ENCODE measurements at regions not wholly inside any gene's neighbourhood (a gene's known extent, or its start where the extent isn't known, plus 50 kb on each side); places are given as distances from the start of the nearest gene placed in this dataset.

DNA sequence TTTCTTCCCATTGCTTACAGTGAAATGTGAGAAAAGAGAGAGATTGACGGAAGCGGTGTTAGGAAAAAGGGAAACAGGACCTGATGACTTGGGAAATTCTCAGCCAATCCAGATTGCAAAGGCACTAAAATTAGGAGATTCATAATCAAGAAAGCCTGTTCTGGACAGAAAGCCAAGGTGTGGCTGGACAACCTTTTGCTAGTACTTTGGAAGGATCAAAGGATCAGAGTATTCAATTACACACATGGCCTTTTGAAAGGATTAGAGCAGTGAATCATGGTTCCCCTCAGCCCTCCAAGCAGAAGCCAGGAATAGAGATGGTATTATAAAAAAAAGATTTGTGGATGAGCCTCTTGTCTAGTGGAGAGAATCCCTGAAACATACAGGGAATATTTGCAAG, 669.8 kb upstream of the ADAMTS5 start:
- H3K27ac ChIP-seq: no peak overlapping the region
- no peak overlapping the region for H3K4me3 ChIP-seq
- TF ChIP-seq, protein P1, sequence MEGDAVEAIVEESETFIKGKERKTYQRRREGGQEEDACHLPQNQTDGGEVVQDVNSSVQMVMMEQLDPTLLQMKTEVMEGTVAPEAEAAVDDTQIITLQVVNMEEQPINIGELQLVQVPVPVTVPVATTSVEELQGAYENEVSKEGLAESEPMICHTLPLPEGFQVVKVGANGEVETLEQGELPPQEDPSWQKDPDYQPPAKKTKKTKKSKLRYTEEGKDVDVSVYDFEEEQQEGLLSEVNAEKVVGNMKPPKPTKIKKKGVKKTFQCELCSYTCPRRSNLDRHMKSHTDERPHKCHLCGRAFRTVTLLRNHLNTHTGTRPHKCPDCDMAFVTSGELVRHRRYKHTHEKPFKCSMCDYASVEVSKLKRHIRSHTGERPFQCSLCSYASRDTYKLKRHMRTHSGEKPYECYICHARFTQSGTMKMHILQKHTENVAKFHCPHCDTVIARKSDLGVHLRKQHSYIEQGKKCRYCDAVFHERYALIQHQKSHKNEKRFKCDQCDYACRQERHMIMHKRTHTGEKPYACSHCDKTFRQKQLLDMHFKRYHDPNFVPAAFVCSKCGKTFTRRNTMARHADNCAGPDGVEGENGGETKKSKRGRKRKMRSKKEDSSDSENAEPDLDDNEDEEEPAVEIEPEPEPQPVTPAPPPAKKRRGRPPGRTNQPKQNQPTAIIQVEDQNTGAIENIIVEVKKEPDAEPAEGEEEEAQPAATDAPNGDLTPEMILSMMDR (IDR thresholded peaks at IDR 0.05): no peak
- DNase-seq (ENCODE audit: low spot score): no peak

DNA sequence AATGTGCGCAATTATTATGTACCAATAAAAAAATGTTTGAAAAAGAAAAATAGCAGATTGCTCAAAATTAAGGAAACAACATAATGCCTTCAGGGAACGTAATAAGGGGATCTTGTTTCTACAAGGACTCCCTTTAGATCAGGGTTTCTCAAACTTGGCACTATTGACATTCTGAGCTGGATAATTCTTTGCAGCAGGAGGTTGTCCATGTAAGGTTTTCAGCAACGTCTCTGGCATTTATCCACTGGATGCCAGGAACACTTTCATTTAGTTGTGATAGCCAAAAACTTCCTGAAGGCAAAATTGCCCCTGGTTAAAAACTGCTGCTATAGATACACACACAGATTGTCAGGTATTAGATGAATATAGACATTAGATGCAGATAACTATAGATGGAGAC, 666.7 kb upstream of the ADAMTS5 start:
- TF ChIP-seq, protein P1 (IDR thresholded peaks at IDR 0.05): no peak
- Histone ChIP-seq H3K27ac (no peak overlapping the region), H3K4me3 (no peak overlapping the region)

DNA sequence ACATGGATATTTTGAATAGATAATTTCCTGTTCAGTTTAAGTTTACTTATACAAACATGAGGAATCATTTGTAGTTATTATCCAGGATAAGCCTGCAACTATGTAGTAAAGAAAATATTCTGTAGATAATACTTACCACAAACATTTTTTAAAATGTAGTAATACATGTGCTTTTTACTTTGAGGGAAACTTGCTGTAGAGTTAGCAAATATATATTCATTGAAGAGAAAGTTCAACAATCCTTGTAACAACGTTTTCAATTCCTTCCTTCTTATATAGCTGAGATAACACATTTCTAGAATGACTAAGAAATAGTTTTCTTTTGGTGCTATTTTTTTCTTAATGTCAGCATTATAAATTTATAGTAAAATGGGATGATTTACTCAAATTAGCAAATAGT, 664.6 kb upstream of the ADAMTS5 start:
- DNase-seq (ENCODE audit: low spot score): no peak
- Histone ChIP-seq H3K4me3 (no peak overlapping the region), H3K27ac (no peak overlapping the region)
- TF ChIP-seq, protein P1 (IDR thresholded peaks at IDR 0.05): no peak

More for the DNA sequence above, 666.7 kb upstream of the ADAMTS5 start:
- DNase-seq (ENCODE audit: low spot score): no peak

DNA sequence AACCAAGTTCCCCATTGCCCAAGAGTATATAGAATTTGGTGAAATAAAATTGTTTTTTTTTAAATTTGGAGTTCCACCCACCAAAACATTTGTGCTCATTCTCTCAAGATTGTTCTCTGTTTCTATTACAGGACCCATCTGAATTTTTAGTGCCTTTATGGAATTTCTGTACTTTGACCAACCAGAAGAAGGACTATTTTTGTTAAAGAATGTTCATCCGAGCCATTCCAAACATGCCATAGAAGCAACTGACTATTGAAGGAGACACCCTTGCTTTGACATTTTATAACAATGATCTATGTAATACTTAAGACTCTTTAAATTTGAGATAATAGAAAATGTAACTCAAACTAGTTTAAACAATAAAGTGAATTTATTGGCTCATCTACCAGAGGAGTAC, 655.7 kb upstream of the ADAMTS5 start:
- DNase-seq (ENCODE audit: low spot score): no peak
- TF ChIP-seq, protein P1 (IDR thresholded peaks at IDR 0.05): no peak

DNA sequence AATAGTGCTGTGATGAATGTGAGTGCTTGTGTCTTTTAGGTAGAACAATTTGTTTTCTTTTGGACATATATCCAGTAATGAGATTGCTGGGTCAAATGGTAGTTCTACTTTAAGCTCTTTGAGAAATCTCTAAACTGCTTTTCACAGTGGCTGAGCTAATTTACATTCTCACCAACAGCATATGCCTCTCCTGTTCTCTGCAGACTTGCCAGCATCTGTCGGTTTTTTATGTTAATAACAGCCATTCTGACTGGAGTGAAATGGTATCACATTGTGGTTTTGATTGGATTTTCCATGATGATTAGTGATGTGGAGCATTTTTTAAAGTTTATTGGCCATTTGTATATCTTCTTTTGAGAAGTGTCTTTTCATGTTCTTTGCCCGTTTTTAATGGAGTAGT, 647.3 kb upstream of the ADAMTS5 start:
- TF ChIP-seq, protein P1 (IDR thresholded peaks at IDR 0.05): no peak
- DNase-seq (ENCODE audit: low spot score): no peak
- Histone ChIP-seq H3K27ac (no peak overlapping the region), H3K4me3 (no peak overlapping the region)

More for the DNA sequence above, 655.7 kb upstream of the ADAMTS5 start:
- H3K4me3 ChIP-seq: no peak overlapping the region
- H3K27ac ChIP-seq: no peak overlapping the region

DNA sequence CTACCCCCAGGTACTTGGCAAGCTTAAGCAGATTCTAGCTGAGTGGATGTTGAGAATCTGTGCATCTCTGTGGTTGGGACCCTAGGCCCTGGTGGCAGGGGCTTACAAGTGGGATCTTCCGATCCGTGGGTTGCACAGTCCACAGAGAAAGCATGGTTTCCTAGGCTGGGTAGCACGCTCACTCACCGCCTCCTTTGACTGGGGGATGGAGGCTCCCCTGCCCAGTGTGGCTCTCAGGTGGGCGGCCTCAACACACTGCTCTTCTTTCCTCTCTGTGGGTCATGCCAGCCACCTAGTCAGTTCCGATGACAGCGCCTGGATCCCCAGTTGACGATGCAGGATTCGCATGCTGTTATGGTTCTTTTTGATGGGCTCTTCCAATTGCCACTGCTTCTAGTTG, 639.5 kb upstream of the ADAMTS5 start:
- Histone ChIP-seq H3K4me3 (no peak overlapping the region), H3K27ac (no peak overlapping the region)
- TF ChIP-seq, protein P1 (IDR thresholded peaks at IDR 0.05): no peak
- no peak for DNase-seq (ENCODE audit: low spot score)

DNA sequence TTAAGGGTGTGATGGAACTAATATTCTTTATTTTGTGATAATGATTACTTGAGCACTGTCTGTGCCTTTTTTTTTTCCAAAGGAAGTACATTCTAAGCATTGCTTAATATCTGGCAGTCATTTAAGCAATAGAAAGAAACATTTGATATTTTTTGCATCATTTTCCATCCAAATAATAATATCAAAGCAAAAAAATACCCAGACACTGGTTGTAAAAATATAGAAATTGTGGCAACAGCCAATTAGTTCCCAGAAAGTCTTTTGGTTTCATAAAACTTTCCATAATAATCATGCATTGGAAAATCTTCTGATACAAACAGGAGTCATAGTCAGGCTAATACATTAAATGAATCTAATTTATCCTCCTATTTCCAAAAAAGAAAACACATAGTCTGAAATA, 629.3 kb upstream of the ADAMTS5 start:
- TF ChIP-seq, protein P1 (IDR thresholded peaks at IDR 0.05): no peak
- Histone ChIP-seq H3K4me3 (no peak overlapping the region), H3K27ac (no peak overlapping the region)
- no peak for DNase-seq (ENCODE audit: low spot score)

Data from coronary artery (tissue), 2 donors.